ENCODE measurements at regions not wholly inside any gene's neighbourhood (a gene's known extent, or its start where the extent isn't known, plus 50 kb on each side); places are given as distances from the start of the nearest gene placed in this dataset.

GRCh38 chr5:42923710-42924109, 112.0 kb upstream of the SELENOP start:
- Histone ChIP-seq H3K4me1 (ENCODE audit: insufficient read depth, poor library complexity, severe bottlenecking) (no peaks in the 10 kb centered on the region), H3K4me3 (ENCODE audit: severe bottlenecking) (no peak overlapping the region), H3K27ac (ENCODE audit: poor library complexity, severe bottlenecking) (no peak overlapping the region), H3K36me3 (ENCODE audit: low read depth) (no peaks in the 10 kb centered on the region), H3K27me3 (ENCODE audit: insufficient read depth, poor library complexity, severe bottlenecking) (no peaks in the 10 kb centered on the region), H3K9me3 (ENCODE audit: severe bottlenecking) (no peaks in the 10 kb centered on the region)
- no peak for TF ChIP-seq CTCF (IDR thresholded peaks at IDR 0.05; ENCODE audit: poor library complexity, severe bottlenecking)
- no peak for ATAC-seq (ENCODE audit: low read depth)
- DNase-seq (ENCODE audit: low spot score) = no peak

- Histone ChIP-seq H3K27me3 (ENCODE audit: insufficient read depth, poor library complexity, severe bottlenecking) (no peaks in the 10 kb centered on the region), H3K9me3 (ENCODE audit: severe bottlenecking) (no peaks in the 10 kb centered on the region), H3K4me3 (ENCODE audit: severe bottlenecking) (no peak overlapping the region), H3K27ac (ENCODE audit: poor library complexity, severe bottlenecking) (no peak overlapping the region), H3K4me1 (ENCODE audit: insufficient read depth, poor library complexity, severe bottlenecking) (no peaks in the 10 kb centered on the region), H3K36me3 (ENCODE audit: low read depth) (no peaks in the 10 kb centered on the region)
- DNase-seq (ENCODE audit: low spot score) (no peak), ATAC-seq (ENCODE audit: low read depth) (no peak)
- TF ChIP-seq CTCF (IDR thresholded peaks at IDR 0.05; ENCODE audit: poor library complexity, severe bottlenecking) = no peak
Observed at GRCh38 chr5:42919600-42919999, 107.9 kb upstream of the SELENOP start.

- no peaks in the 10 kb centered on the region for H3K36me3 ChIP-seq (ENCODE audit: low read depth)
- no peak overlapping the region for H3K4me3 ChIP-seq (ENCODE audit: severe bottlenecking)
- H3K27me3 ChIP-seq (ENCODE audit: insufficient read depth, poor library complexity, severe bottlenecking) = no peaks in the 10 kb centered on the region
- no peak for ATAC-seq (ENCODE audit: low read depth)
- no peak for DNase-seq (ENCODE audit: low spot score)
- no peak overlapping the region for H3K27ac ChIP-seq (ENCODE audit: poor library complexity, severe bottlenecking)
- TF ChIP-seq CTCF (IDR thresholded peaks at IDR 0.05; ENCODE audit: poor library complexity, severe bottlenecking) = no peak
- H3K9me3 ChIP-seq (ENCODE audit: severe bottlenecking) = no peaks in the 10 kb centered on the region
- no peaks in the 10 kb centered on the region for H3K4me1 ChIP-seq (ENCODE audit: insufficient read depth, poor library complexity, severe bottlenecking)
Observed at GRCh38 chr5:42915306-42915866, 103.7 kb upstream of the SELENOP start.

GRCh38 chr5:42912184-42912798, 100.6 kb upstream of the SELENOP start:
- no peaks in the 10 kb centered on the region for H3K36me3 ChIP-seq (ENCODE audit: low read depth)
- H3K9me3 ChIP-seq (ENCODE audit: severe bottlenecking) = no peaks in the 10 kb centered on the region
- TF ChIP-seq CTCF (IDR thresholded peaks at IDR 0.05; ENCODE audit: poor library complexity, severe bottlenecking) = peak; percentile 96
- no peak overlapping the region for H3K27ac ChIP-seq (ENCODE audit: poor library complexity, severe bottlenecking)
- H3K4me3 ChIP-seq (ENCODE audit: severe bottlenecking) = no peak overlapping the region
- H3K27me3 ChIP-seq (ENCODE audit: insufficient read depth, poor library complexity, severe bottlenecking) = peaks cover 11% of the 10 kb centered on the region
- DNase-seq (ENCODE audit: low spot score) (no peak), ATAC-seq (ENCODE audit: low read depth) (peak; percentile 61; the same call in 2 of the 3 replicates)
- H3K4me1 ChIP-seq (ENCODE audit: insufficient read depth, poor library complexity, severe bottlenecking) = no peaks in the 10 kb centered on the region

Data from RWPE2 (cell line).